ENCODE measurements at regions not wholly inside any gene's neighbourhood (a gene's known extent, or its start where the extent isn't known, plus 50 kb on each side); places are given as distances from the start of the nearest gene placed in this dataset.

DNA sequence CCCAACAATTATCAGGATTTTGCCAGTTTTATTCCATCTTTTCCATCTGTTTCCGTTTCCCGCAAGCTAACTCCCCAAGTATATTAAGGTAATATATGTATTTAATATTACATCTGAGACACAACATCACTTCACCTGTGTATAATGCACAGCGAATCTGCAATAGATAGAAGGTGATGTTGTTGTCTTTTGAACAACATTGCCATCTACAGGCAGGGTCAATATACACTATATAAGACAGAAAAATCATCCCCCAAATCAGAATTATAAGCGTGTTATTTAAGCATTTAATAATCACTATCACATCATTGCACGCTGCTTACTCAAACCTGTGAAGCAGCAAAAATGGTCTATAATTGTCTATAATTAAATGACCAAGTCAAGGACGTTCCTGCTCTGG, 1115.5 kb downstream of the NLGN4X start:
- Histone ChIP-seq H3K4me1 (ENCODE audit: control insufficient read depth in 2 of 3, insufficient read depth in 2 of 3, low read depth in 1 of 3, low read length in 3 of 3) (no peaks in the 10 kb centered on the region), H3K27ac (ENCODE audit: low read depth in 2 of 2, low read length in 2 of 2) (no peak overlapping the region), H3K27me3 (ENCODE audit: control insufficient read depth, insufficient read depth, low read length) (no peaks in the 10 kb centered on the region), H3K9ac (ENCODE audit: low read length in 3 of 3) (no peak overlapping the region), H3K4me3 (ENCODE audit: low read length in 3 of 3) (no peak overlapping the region), H3K36me3 (ENCODE audit: control insufficient read depth in 2 of 3, insufficient read depth in 3 of 3, low read length in 3 of 3) (no peaks in the 10 kb centered on the region), H3K9me3 (ENCODE audit: control insufficient read depth in 2 of 3, insufficient read depth in 1 of 3, low read length in 3 of 3) (no peaks in the 10 kb centered on the region)
- intact Hi-C loops (cut with DNase I), result no loop called here
- DNase-seq (peak in 1 of 5 donors; percentile 1), FAIRE-seq (peak; percentile 84)
- TF ChIP-seq, protein P1, sequence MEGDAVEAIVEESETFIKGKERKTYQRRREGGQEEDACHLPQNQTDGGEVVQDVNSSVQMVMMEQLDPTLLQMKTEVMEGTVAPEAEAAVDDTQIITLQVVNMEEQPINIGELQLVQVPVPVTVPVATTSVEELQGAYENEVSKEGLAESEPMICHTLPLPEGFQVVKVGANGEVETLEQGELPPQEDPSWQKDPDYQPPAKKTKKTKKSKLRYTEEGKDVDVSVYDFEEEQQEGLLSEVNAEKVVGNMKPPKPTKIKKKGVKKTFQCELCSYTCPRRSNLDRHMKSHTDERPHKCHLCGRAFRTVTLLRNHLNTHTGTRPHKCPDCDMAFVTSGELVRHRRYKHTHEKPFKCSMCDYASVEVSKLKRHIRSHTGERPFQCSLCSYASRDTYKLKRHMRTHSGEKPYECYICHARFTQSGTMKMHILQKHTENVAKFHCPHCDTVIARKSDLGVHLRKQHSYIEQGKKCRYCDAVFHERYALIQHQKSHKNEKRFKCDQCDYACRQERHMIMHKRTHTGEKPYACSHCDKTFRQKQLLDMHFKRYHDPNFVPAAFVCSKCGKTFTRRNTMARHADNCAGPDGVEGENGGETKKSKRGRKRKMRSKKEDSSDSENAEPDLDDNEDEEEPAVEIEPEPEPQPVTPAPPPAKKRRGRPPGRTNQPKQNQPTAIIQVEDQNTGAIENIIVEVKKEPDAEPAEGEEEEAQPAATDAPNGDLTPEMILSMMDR (IDR thresholded peaks at IDR 0.05; ENCODE audit: borderline replicate concordance, extremely low read depth, insufficient read depth), result peak; percentile 35

DNA sequence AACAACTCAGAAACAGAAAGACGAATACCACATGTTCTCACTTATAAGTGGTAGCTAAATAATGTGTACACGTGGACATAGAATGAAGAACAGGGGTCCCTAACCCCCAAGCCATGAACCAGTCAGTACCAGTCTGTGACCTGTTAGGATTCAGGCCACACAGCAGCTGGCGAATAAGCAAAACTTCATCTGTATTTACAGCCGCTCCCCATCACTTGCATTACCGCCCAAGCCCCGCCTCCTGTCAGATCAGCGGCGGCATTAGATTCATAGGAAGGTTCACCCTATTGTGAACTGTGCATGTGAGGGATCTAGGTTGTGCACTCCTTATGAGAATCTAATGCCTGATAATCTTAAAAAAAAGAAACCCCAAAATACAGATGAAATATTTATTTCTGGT, 1128.7 kb downstream of the NLGN4X start:
- no peak overlapping the region for H3K27ac ChIP-seq (ENCODE audit: low read depth in 2 of 2, low read length in 2 of 2)
- no peaks in the 10 kb centered on the region for H3K36me3 ChIP-seq (ENCODE audit: control insufficient read depth in 2 of 3, insufficient read depth in 3 of 3, low read length in 3 of 3)
- no peak overlapping the region for H3K9ac ChIP-seq (ENCODE audit: low read length in 3 of 3)
- H3K9me3 ChIP-seq (ENCODE audit: control insufficient read depth in 2 of 3, insufficient read depth in 1 of 3, low read length in 3 of 3), result no peaks in the 10 kb centered on the region
- no peaks in the 10 kb centered on the region for H3K27me3 ChIP-seq (ENCODE audit: control insufficient read depth, insufficient read depth, low read length)
- H3K4me3 ChIP-seq (ENCODE audit: low read length in 3 of 3), result no peak overlapping the region
- no peaks in the 10 kb centered on the region for H3K4me1 ChIP-seq (ENCODE audit: control insufficient read depth in 2 of 3, insufficient read depth in 2 of 3, low read depth in 1 of 3, low read length in 3 of 3)
- intact Hi-C loops (cut with DNase I), result no loop called here
- TF ChIP-seq, protein P1 (IDR thresholded peaks at IDR 0.05; ENCODE audit: borderline replicate concordance, extremely low read depth, insufficient read depth), result no peak
- FAIRE-seq (no peak), DNase-seq (no peak)

DNA sequence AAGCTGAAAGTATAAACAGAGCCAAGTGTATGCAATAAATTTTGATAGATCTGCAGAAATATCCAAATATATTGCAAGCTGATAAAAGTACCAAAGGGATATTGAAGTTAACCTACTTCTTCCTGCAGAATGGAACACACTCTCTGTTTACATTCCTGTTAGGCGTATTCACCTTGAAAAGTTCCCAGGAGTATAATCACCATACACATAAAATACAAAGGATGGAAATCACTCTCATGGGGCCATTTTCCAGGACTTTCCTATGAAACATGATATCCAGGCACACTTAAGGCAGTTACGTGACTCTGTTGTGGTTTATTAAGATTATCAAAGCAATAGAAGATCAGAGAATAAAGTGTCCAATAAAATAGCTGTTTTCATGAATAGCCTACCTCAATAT, 1142.3 kb downstream of the NLGN4X start:
- Histone ChIP-seq H3K4me3 (ENCODE audit: low read length in 3 of 3) (no peak overlapping the region), H3K9ac (ENCODE audit: low read length in 3 of 3) (no peak overlapping the region), H3K9me3 (ENCODE audit: control insufficient read depth in 2 of 3, insufficient read depth in 1 of 3, low read length in 3 of 3) (no peaks in the 10 kb centered on the region), H3K36me3 (ENCODE audit: control insufficient read depth in 2 of 3, insufficient read depth in 3 of 3, low read length in 3 of 3) (no peaks in the 10 kb centered on the region), H3K27ac (ENCODE audit: low read depth in 2 of 2, low read length in 2 of 2) (no peak overlapping the region), H3K4me1 (ENCODE audit: control insufficient read depth in 2 of 3, insufficient read depth in 2 of 3, low read depth in 1 of 3, low read length in 3 of 3) (no peaks in the 10 kb centered on the region), H3K27me3 (ENCODE audit: control insufficient read depth, insufficient read depth, low read length) (no peaks in the 10 kb centered on the region)
- intact Hi-C loops (cut with DNase I), result no loop called here
- DNase-seq, result no peak
- TF ChIP-seq, protein P1 (IDR thresholded peaks at IDR 0.05; ENCODE audit: borderline replicate concordance, extremely low read depth, insufficient read depth), result no peak
- FAIRE-seq, result no peak

GRCh38 chrX:5084279-5084678, 1144.4 kb downstream of the NLGN4X start:
- FAIRE-seq, result no peak
- intact Hi-C loops (cut with DNase I), result no loop called here

More at GRCh38 chrX:5084279-5084678, 1144.4 kb downstream of the NLGN4X start:
- DNase-seq, result peak in 2 of 5 donors; percentile 2
- no peak overlapping the region for H3K4me3 ChIP-seq (ENCODE audit: low read length in 3 of 3)
- no peaks in the 10 kb centered on the region for H3K27me3 ChIP-seq (ENCODE audit: control insufficient read depth, insufficient read depth, low read length)
- TF ChIP-seq, protein P1 (IDR thresholded peaks at IDR 0.05; ENCODE audit: borderline replicate concordance, extremely low read depth, insufficient read depth), result no peak
- H3K36me3 ChIP-seq (ENCODE audit: control insufficient read depth in 2 of 3, insufficient read depth in 3 of 3, low read length in 3 of 3), result no peaks in the 10 kb centered on the region
- no peaks in the 10 kb centered on the region for H3K9me3 ChIP-seq (ENCODE audit: control insufficient read depth in 2 of 3, insufficient read depth in 1 of 3, low read length in 3 of 3)
- no peak overlapping the region for H3K9ac ChIP-seq (ENCODE audit: low read length in 3 of 3)
- no peaks in the 10 kb centered on the region for H3K4me1 ChIP-seq (ENCODE audit: control insufficient read depth in 2 of 3, insufficient read depth in 2 of 3, low read depth in 1 of 3, low read length in 3 of 3)
- H3K27ac ChIP-seq (ENCODE audit: low read depth in 2 of 2, low read length in 2 of 2), result no peak overlapping the region
